Aorta (tissue), 5 donors: ENCODE measurements at regions not wholly inside any gene's neighbourhood (a gene's known extent, or its start where the extent isn't known, plus 50 kb on each side); places are given as distances from the start of the nearest gene placed in this dataset.

Experiments used
- ATAC-seq: fragments of 200-7000 bp; cut with Tn5 transposase; one replicate; pipeline ENCODE4 v1.9.1; 2022; ENCODE audit warnings: moderate library complexity; ENCODE audit not compliant: low FRiP score
- DNase-seq, 2 donors: peaks; one replicate each; pipeline ENCODE4 v3.0.0-alpha.2; 2020
- H3K27ac ChIP-seq, 2 donors: one replicate each; pipeline ENCODE4 v1.5.1; 2013; ENCODE audit warnings: low read length in 2 of 2, mild to moderate bottlenecking in 2 of 2, moderate library complexity in 2 of 2, control low read depth in 1 of 2, inconsistent platforms in 1 of 2, low read depth in 1 of 2
- H3K27me3 ChIP-seq, 2 donors: one replicate each; pipeline ENCODE4 v1.6.1; 2013; ENCODE audit warnings: control low read depth in 1 of 2, low read length in 1 of 2, mild to moderate bottlenecking in 1 of 2, moderate library complexity in 1 of 2; ENCODE audit not compliant: insufficient read depth in 2 of 2, control insufficient read depth in 1 of 2
- H3K36me3 ChIP-seq, 2 donors: one replicate each; pipeline ENCODE4 v1.6.1; 2013; ENCODE audit warnings: control low read depth in 1 of 2, low read length in 1 of 2, mild to moderate bottlenecking in 1 of 2; ENCODE audit not compliant: insufficient read depth in 2 of 2, control insufficient read depth in 1 of 2
- H3K4me1 ChIP-seq, 2 donors: one replicate each; pipeline ENCODE4 v1.6.1; 2013; ENCODE audit warnings: low read length in 2 of 2, control low read depth in 1 of 2, mild to moderate bottlenecking in 1 of 2, moderate library complexity in 1 of 2; ENCODE audit not compliant: insufficient read depth in 2 of 2, control insufficient read depth in 1 of 2
- H3K4me3 ChIP-seq, 2 donors: one replicate each; pipeline ENCODE4 v1.5.1; 2013; ENCODE audit warnings: low read length in 2 of 2, control low read depth in 1 of 2, mild to moderate bottlenecking in 1 of 2
- H3K9me3 ChIP-seq: one replicate; pipeline ENCODE4 v1.6.1; 2013; ENCODE audit warnings: mild to moderate bottlenecking, low read length; ENCODE audit not compliant: control insufficient read depth
- WGBS, 2 donors: extraction: QIAGEN DNeasy Blood & Tissue Kit; methylation state at CpG; one replicate each; pipeline ENCODE4 v1.1.7; 2013; 5-methylcytosine and 5-hydroxymethylcytosine counted together
- intact Hi-C, 2 donors: fragments of 100-400 bp; cut with DNase I; formaldehyde crosslinking; loops; one replicate each; pipeline versions ENCODE4 v1.14.2 to v1.15.0; 2022
- donor health status: healthy with polysubstance abuse.
- donor health status: Bipolar disorder and iron deficiency.
- donor health status: DM: no; HTN: no; CAD: no.
- donor health status: DM: no; HTN: no; CAD: no.
- donor health status: DM: yes; HTN: yes; CAD: no.

DNA sequence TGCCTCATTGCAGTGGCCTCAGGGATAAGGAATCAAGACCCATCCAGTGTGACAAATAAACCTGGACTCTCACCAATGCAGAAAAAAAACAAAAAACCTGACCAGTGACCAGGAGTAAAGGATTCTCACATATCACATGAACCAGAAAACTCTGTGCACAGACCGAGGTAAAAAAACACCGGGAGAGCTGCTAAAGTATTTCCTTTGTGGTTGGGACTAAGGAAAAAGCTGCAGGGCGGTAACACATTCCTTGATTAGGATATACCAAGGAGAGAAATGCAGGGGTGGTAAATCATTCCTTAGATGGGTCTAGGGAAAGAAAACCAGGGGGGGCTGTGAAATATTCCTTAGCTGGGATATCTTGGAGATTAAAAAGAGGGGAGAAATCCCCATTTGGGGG lies 64.8 kb upstream of the ZNF85 start:
- no peak for DNase-seq
- no peak overlapping the region for H3K27ac ChIP-seq
- intact Hi-C loops, result no loop called here
- no peaks in the 10 kb centered on the region for H3K27me3 ChIP-seq
- 85 to 90% methylated on average over 3 of the region's 3 CpGs for WGBS, 2 donors
- no peak overlapping the region for H3K4me3 ChIP-seq
- no peaks in the 10 kb centered on the region for H3K4me1 ChIP-seq
- H3K36me3 ChIP-seq, result no peaks in the 10 kb centered on the region
- no peak for ATAC-seq
- H3K9me3 ChIP-seq, result no peaks in the 10 kb centered on the region

DNA sequence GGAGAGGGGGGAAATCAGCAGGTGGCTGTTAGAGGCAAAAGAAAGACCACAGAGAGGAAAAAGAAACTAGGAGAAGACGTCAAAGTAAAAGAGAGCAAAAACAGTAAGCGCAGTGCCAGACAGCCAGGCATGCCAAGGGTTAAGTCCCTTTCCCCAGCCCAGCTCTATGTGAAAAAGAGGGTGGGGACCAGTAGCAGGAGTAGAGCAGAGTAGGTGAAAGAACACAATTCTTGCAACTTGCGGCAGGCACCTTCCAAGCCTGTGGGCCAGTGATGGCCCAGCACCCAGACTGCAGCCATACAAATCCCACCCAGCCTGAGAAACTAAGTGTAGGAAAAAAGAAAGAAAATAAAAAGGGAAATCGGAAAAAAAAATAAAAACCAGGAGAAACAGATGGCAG lies 64.2 kb upstream of the ZNF85 start:
- Histone ChIP-seq H3K4me1 (no peaks in the 10 kb centered on the region), H3K36me3 (no peaks in the 10 kb centered on the region), H3K27me3 (no peaks in the 10 kb centered on the region), H3K9me3 (no peaks in the 10 kb centered on the region), H3K27ac (no peak overlapping the region), H3K4me3 (no peak overlapping the region)
- intact Hi-C loops, result no loop called here
- WGBS, 2 donors, result 74 to 92% methylated on average over 3 to 4 of the region's 4 CpGs
- DNase-seq, result no peak
- no peak for ATAC-seq

DNA sequence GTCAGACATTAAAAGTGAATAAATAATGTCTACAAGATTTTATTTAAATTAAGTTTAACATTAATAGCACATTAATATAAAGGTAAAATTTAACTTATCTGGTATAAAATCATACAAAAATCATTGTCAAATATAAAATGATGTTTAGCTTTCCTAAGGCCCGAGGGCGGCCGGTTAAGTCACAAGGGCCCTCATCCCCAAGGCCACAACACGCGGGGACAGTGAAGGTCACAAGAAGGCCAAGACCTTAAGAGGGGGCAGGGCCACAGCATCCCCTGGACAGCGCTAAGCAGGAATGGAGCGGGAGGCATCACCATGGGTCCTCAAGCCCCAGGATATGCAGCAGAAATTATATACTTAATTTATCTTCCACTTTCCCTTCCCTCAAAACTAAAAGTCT lies 62.7 kb upstream of the ZNF85 start:
- no peaks in the 10 kb centered on the region for H3K9me3 ChIP-seq
- DNase-seq (no peak), ATAC-seq (no peak)
- no peaks in the 10 kb centered on the region for H3K4me1 ChIP-seq
- no peaks in the 10 kb centered on the region for H3K36me3 ChIP-seq
- no peak overlapping the region for H3K4me3 ChIP-seq
- H3K27ac ChIP-seq, result no peak overlapping the region
- whole genome bisulfite sequencing, 2 donors, result 90 to 95% methylated on average over 7 of the region's 7 CpGs
- no peaks in the 10 kb centered on the region for H3K27me3 ChIP-seq
- intact Hi-C loops, result no loop called here

DNA sequence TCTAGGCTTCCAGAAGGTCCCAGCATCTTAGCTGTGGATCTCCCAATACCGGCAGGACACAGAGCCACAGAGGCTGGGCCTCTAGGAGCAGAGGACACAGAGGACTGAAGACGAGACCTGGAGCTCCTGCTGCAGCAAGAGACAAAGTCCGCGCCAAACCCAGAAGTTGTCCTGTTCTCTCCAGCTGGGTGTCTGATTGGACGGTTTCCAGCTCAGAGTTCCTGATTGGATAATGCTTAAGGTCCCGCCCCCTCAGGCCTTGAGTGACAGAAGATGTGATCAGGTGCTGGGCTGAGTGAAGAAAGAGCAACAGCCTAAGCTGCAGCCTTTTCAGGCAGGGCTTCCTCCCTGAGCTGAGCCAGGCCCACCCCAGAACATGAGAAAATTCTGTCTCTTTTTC lies 59.9 kb upstream of the ZNF85 start:
- Histone ChIP-seq H3K4me3 (no peak overlapping the region), H3K36me3 (no peaks in the 10 kb centered on the region), H3K27me3 (no peaks in the 10 kb centered on the region), H3K9me3 (peaks cover 9% of the 10 kb centered on the region), H3K4me1 (no peaks in the 10 kb centered on the region), H3K27ac (no peak overlapping the region)
- WGBS, 2 donors, result 85 to 88% methylated on average over 6 of the region's 6 CpGs
- peak in 1 of 2 donors; percentile 33 for DNase-seq
- intact Hi-C loops, result no loop called here
- ATAC-seq, result no peak
